ENCODE measurements at regions not wholly inside any gene's neighbourhood (a gene's known extent, or its start where the extent isn't known, plus 50 kb on each side); places are given as distances from the start of the nearest gene placed in this dataset.
"Not testable (repeated sequence)": the region's sequence is repeated elsewhere in the genome, so short reads cannot be mapped to it uniquely, and the experiment has no call there.

DNA sequence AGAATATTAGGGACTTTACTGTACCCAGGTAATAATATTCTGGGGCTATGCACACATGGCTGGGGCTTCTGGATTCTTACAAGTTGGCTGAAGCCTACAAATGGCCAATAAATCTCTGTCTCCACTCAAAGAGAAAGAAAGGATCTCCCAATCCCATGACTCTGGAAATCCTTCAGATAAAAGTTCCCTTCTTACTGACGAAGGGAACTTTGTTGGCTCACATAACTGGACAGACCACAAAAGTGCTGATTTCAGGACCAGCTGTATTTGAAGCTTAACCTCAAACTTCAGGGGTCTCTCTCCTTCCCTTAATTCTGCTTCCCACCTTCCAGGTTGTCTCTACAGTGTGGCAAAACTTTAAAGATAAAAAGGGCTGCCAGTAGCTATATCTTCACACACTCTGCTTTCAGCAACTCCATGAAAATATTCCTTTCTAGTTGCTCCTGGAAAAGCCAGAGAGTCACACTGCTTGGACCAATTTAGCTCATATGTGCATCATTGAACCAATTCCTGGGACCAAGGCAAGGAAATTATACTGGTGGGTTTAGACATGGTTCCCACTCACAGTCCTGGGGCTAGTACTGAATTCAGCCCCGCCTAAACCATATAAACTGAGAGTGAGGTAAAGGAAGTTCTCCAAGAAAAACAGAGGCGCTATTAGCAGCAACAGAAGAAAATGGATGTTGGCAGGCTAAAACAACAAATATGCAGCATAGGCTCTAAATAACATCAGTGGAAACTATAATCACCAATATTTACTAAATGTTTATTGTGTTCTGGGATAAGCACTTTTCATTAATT lies 290.0 kb upstream of the GADL1 start:
- no peak for DNase-seq (ENCODE audit: low spot score)

DNA sequence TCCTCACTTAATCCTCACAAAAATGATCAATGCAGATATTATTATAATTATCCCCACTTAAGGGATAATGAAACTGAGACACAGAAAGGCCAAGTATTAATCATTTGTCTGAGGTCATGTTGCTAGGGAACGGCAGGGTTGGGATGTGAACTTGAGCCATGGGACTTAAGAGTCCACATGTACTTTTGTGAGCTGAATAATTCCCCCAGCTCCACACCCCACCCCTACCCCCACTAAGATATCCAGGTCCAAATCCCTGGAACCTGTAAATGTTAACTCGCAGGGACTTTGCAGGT lies 290.5 kb upstream of the GADL1 start:
- DNase-seq (ENCODE audit: low spot score): no peak

DNA sequence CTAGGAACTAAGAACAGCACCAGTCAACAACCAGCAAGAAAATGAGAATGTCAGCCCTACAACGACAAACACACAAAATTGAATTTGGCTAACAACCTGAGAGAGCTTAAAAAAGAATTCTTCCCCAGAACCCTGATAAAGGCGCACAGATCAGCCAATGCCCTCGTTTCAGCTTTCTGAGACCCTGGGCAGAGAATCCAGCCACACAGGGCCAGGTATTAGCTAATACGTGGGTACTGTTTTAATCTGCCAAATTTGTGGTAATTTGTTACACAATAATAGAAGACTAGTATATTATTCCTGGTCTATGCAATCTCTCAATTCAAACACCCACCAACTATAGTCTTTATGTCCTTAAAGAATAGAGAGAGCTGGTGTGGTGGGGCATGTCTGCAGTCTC lies 291.6 kb upstream of the GADL1 start:
- no peak for DNase-seq (ENCODE audit: low spot score)

DNA sequence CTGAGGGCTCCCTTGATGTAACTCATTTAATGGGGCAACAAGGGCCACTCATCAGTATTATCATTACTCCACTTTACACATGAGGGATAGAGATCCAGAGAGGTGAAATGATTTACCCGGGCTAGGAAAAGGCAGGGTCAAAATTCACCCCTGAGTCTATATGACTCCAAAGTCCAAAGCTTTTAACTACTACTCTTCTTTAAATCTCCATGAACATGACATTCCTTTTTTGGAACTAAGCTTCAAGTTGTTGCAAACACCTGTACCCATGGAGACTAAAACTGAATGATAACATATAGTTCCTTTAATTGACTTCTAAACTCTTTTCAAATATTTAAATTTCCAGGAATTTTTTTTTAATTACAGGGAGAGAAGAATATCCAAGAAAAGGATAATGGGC lies 292.9 kb upstream of the GADL1 start:
- no peak for DNase-seq (ENCODE audit: low spot score)

DNA sequence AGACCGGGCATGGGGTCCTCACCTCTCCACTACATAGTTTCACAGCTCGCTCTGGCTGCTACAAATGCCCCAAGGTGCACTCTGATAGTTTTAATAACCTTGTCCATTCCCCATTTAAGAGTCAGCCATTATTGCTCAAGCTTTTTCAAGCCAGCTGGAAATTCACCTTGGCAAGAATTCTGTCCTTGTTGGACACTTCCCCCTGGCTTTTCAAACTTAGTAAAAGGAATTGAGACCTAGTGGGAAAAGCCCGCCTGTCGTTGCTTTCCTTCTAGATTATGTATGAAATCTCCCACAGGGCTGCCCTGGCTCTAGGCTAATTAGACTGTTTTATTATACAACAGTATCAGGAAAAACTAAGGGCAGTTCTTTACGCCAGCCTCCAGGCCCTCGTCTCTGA lies 293.7 kb upstream of the GADL1 start:
- no peak for DNase-seq (ENCODE audit: low spot score)

DNA sequence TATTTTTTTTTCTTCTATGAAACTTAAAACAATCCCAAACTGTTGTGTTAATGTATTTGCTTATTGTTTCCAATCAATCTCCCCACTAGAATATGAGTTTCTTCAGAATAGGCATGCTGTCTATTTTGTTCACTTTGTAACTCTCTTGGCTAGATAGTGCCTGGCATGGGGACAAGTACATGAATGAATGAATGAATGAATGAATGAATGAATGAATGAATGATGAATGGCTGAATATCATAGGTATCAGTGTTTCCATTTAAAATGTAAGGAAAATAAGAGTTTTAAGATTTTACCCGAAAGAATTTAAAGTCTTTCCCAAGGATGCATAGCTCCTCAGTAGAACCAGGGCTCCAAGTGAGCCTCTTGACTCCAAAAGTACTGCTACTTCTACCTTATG lies 294.9 kb upstream of the GADL1 start:
- DNase-seq (ENCODE audit: low spot score): no peak

DNA sequence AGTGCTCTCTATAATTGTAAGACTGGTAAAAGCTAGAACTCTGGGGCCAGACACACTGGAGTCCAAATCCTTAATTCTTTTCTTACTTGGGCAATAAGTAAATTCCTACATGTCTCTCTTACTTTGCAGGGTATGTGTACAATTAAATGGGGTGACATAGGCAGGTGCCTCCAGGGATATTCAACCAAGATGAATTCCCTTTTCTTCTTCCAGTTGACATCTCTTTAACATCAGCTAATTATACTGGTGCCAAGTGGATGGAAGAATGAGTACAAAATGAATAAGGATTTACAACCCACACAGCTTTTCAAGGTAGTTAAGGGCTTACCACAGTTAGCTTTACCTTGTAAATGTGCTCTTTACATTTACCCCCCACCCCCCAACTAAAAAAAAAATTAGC lies 295.5 kb upstream of the GADL1 start:
- no peak for DNase-seq (ENCODE audit: low spot score)

DNA sequence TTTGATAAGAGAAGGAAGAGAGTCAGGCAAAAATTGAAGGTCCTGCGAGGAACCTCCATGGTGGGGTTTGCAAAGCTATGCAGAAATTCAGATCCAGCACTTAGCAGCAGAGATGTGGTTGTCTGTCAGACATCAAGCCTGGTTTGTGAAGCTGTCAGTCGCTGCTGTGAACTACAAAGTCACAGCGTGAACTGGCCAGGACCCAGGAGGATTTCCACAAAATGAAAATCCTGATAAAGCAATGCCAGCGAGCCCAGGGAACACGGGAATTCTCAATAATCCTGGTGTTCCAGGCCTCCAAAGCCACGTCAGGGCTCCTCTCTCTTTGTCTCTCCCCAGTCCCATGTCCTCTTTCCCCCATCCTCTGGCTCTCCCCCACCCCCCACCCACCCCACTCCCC lies 296.9 kb upstream of the GADL1 start:
- DNase-seq (ENCODE audit: low spot score): no peak

DNA sequence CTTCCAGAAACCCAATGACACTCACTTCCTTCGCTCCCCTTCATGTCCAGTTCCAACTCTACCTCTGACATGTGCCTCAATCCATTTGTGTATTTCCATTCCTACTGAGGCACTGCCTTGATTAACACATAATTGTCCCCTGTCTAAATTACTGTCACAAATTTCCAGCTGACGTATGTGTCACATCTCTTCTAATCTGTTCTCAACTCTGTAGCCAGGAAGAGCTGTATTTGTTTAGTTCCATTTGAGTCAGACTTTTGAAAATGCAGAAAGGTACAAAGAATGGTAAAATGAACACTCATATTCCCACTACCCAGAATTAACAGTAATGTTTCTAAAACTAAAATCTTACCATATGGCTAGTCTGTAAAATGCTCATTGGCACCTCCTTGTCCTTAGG lies 299.0 kb upstream of the GADL1 start:
- DNase-seq (ENCODE audit: low spot score): no peak

DNA sequence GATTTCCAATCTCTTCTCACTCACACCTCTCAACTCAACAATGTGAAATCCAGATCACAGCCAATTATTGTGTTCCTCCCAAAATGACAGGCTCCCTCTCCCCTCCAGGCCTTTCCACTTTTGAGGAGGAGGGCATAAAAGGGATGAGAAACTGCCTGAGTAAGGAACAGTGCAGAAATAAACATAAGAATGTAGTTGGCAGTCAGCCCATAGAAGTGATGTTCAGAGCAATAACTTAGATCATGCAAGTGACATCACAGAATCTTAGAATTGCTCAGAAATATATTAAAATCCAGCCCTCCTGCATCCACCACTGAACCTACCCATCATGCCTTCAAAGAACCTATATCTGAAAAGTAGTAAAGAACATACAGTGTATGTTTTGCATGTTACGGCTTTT lies 299.4 kb upstream of the GADL1 start:
- no peak for DNase-seq (ENCODE audit: low spot score)

DNA sequence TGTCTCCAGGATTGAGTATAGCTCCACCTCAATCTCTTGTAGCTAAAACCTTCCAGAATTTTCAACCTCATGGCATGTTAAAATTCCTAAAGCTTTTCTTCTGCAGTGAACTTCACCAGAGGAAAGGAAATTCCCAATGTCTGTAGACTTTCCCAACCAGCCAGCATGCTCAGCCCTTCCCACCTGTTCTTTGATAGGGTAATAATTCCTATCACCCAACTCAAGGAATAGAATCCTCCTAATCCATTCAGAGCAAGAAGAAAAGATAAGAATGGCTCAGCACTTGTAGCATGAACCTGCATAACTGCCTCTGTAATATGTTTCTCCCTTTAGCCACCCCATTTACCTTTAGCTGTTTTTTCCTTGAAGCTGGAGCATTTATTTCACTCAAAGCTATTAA lies 301.8 kb upstream of the GADL1 start:
- DNase-seq (ENCODE audit: low spot score): no peak

DNA sequence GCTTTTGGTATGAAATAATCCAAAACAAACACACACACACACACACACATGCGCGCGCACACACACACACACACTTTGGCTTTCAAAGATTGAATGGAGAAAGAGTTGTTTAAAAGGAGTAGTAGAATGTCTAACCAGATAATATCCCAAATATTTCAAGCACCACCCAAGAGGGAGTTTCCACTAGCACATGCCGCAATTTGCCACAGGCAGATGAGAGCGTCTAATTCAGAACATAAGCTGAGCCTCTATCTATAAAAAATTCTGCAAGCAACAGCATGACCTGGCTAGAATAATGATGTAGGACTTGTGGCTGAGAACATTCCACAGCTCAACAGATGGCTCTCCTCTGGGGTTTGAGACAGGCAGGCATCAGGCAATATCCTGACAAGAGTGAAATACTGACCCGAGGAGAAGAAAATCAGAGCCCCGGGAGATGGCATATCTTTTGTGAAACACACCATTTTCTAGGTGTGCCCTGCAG lies 302.5 kb upstream of the GADL1 start:
- DNase-seq (ENCODE audit: low spot score): no peak

DNA sequence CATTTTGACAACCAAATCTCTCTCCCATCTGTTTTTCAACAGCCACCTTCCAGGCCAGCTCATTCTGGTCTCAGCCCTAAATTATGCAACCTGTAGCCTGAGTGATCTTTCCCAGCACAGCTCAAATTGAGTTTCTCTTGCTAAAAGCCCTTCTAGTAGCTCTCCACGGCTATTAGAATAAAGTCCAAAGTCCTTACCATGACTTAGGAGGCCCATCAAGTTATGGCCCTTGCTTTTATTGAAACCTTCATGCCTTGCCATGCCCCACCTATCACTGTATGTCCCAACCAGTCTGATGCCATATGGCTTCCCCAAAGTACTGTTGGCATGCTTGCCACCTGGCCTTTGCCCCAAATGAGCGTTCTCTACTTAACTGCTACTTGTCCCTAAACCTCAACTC lies 303.5 kb upstream of the GADL1 start:
- DNase-seq (ENCODE audit: low spot score): no peak

DNA sequence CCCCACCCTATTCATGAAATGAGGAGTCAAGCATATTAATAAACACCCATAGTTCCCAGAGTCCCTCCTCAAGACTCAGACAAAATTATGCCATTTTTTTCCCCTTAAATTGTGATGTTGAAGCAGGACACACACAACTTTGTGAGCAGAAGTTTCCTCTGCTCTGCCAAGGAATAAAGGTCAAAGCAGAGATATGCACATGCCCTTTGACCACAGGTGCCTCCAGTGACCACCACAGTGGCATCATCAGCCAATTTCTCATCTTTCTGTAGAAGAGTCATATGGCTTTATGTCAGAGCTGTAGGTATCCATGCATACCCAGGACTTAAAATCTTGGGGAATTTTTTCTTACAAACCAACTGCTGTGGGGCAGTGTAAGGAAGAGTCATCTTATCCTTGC lies 304.4 kb upstream of the GADL1 start:
- DNase-seq (ENCODE audit: low spot score): no peak

DNA sequence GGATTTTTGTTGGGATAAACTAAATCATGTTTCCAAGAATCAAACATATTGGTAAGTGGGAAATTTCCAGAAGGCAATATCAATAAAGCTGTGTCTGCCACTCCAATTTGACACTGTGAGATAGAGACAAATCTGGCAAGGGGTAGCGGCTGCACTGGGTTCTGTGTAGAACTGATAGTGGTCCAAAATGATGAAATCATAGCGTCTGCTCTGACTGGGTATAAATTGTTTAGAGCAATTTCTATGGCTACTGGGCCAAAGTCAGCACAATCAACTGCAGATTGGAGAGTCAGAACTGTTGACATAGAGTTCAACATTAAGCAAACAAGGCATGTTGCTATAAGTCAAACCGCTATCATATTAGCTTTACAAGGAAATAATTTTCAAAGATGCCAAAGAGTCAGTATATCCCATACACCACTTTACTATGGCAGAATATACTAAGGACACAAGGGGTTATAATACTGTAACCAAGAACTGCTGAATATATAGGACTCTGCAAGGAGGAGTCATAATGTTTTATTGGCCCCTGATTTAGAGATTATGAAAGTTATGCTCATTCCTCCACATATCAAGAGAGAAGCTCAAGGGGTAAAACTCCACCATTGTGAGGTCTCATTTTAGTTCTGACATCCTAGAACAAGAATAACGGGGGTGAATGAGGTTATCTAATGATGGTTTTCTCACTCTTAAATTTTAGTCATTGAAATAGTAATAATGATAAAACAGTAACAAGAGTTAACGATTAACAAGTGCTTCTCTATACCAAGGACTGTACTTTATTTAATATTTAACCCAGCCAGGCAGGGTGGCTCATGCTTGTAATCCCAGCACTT lies 309.7 kb upstream of the GADL1 start:
- DNase-seq (ENCODE audit: low spot score): no peak

DNA sequence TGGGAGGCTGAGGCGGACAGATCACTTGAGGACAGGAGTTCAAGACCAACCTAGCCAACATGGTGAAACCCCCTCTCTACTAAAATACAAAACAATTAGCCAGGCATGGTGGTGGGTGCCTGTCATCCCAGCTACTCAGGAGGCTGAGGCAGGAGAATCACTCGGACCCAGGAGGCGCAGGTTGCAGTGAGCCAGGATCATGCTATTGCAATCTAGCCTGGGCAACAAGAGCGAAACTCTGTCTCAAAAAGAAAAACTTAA lies 310.3 kb upstream of the GADL1 start:
- not testable (repeated sequence) for DNase-seq (ENCODE audit: low spot score)

DNA sequence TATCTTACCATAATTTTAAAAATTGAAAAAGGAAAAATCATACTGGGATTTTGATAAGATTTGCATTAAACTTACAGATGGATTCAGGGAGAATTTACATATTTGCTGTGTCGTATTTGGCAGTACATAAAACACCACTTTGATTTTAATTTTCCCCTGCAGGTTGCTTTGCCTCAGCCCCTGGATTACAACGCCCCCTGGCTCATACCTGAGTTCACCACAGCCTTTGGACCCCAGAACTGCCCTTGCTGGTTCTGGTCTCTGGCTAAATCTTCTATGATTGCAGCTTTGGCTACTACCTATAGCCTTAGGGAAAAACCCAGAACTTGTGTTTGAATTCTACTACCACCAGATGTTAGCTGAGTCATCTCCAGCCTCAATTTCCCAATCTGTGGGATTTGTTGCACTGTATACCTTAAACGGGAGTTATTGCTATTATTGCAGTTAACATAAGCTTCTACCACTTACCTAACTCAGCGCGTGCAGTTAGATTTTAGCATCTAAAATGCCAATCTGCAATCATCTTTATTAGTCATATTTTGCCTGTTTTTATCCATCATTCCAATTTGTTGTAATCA lies 315.7 kb upstream of the GADL1 start:
- DNase-seq (ENCODE audit: low spot score): no peak

DNA sequence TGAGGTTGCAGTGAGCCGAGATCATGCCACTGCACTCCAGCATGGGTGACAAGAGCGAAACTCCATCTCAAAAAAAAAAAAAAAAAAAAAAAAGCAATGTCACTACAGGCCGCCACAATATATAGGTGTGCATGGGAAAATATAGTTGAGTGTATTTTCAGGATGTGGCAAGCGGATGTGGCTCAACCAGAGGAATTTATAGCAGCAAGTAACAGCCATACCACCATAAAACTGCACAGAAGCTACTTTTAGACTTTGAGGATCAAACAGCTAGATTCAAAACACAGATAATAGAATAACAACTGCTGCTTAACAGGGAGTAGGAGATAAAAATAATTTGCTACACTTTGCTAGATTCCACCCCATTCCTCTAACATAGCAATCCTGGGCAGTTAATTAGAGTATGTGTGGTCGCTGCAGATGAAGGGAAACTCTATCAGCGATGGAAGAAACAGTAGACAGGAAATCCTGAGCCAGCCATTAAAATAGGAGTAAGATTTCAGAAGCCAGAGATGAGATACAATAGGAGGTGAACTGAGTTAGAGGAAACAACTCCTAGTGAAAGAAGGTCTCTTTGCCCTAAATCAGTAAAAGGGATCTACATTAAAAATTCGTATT lies 318.7 kb upstream of the STT3B start:
- DNase-seq (ENCODE audit: low spot score): no peak

DNA sequence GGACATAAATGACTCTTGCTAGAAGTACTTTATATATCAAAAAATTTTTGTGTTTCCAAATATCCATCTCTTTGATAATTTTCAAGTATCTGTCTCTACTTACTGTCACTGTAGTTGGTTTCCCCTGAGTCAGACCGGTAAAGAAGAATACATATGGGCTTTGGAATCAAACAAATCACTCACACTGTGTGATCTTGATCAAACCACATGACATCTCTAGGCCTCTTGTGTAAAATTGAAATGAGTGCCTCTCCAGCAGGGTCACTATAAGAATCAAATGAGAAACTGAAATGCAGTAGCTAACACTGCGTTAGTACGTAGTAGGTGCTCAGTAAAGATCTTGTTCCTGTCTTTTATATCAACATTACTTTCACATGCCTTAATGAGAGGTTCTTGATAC lies 314.6 kb upstream of the STT3B start:
- DNase-seq (ENCODE audit: low spot score): no peak

DNA sequence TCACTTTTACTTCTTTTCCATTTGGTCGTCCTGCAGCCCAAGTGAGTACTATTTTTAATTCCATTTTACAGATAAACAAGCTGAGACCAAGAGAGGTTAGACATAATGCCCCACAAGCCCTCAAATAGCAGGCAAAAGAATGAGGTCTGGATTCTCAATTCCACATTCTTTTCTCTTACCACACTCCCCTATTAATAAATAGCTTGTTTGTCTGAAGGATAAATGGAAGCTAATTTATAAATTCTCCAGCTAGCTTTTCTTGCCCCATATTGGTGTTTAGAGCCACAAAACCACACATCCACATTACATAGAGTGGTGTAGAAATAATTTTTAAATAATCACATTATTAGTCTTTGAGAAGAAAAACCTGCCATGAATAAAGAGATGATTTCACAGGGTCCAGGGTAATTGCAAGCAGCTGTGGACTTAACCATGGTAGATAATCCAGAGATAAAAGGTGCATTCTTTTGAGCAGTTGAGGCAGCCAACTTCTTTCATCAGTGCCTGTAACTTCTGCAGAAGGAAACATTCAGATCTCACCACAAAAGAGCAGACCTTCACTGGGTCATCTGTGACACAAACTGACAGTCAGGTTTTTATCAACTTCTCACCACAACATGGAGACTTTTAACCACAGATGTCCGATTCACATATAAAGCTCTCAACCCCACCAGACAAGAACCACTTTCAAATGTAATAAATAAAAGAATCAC lies 313.4 kb upstream of the STT3B start:
- DNase-seq (ENCODE audit: low spot score): no peak

DNA sequence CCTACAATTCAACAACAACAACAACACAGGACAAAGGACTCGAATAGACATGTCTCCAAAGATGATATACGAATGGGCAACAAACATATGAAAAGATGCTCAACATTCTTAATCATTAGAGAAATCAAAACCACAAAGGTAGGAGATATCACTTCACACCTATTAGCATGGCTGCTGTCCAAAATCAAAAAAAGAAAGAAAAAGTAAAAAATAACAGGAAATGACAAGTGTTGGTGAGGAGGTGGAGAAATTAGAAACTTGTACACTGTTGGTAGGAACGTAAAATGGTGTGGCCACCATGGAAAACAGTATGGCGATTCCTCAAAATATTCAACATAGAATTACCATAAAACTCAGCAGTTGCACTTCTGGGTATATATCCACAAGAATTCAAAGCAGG lies 312.3 kb upstream of the STT3B start:
- no peak for DNase-seq (ENCODE audit: low spot score)

DNA sequence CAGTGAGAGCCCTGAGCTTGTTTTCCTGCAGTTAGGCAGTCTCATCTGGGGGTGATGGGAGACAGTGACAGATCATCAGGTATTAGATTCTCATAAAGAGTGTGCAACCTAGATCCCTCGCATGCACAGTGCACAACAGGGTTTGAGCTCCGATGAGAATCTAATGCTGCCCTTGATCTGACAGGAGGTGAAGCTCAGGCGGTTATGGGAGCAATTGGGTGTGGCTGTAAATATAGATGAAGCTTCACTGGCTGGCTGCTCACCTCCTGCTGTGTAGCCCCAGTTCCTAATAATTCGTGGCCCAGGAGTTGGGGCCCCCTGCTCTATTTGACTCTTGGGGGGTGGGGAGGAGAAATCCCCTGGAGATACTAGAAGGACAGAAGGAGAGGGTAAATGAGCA lies 309.4 kb upstream of the STT3B start:
- DNase-seq (ENCODE audit: low spot score): no peak

Measured in HT-29 (cell line).